OCI-LY7 (cell line): ENCODE measurements at regions not wholly inside any gene's neighbourhood (a gene's known extent, or its start where the extent isn't known, plus 50 kb on each side); places are given as distances from the start of the nearest gene placed in this dataset.

Experiments used
- EZH2phosphoT487 ChIP-seq: fragments of 200-600 bp; sonication (generic); IDR thresholded peaks from 2 replicates; pipeline ENCODE4 v1.6.1; 2018; ENCODE audit warnings: low read depth, borderline replicate concordance, mild to moderate bottlenecking, mixed run types, antibody characterized with exemption, low read length, moderate library complexity, mixed read lengths
- TF ChIP-seq, protein P1 (sequence below): fragments of 200-600 bp; sonication (generic); conservative IDR thresholded peaks from 2 replicates; pipeline ENCODE4 v1.5.1; 2014; ENCODE audit warnings: mild to moderate bottlenecking, antibody characterized with exemption, low read length, moderate library complexity, mixed read lengths

DNA sequence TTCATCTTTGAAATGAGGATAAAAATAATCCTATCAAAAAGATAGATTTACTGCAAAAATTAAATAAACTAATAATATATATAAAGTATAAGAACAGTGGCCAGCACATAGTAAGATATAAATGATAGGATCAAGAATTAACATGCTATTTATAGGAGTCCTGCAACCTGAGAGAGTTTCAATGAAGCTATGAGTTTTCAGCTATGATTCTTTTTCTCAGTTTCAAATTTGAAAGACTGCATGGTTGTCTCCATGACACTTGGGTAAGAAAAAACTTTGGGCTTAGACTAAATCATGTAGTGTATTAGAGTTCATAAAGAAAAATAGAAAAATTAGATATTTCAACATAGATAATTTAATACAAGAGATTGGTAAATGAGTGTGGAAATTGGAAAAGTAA is 817.8 kb upstream of the KIF2B start:
- TF ChIP-seq, protein P1, sequence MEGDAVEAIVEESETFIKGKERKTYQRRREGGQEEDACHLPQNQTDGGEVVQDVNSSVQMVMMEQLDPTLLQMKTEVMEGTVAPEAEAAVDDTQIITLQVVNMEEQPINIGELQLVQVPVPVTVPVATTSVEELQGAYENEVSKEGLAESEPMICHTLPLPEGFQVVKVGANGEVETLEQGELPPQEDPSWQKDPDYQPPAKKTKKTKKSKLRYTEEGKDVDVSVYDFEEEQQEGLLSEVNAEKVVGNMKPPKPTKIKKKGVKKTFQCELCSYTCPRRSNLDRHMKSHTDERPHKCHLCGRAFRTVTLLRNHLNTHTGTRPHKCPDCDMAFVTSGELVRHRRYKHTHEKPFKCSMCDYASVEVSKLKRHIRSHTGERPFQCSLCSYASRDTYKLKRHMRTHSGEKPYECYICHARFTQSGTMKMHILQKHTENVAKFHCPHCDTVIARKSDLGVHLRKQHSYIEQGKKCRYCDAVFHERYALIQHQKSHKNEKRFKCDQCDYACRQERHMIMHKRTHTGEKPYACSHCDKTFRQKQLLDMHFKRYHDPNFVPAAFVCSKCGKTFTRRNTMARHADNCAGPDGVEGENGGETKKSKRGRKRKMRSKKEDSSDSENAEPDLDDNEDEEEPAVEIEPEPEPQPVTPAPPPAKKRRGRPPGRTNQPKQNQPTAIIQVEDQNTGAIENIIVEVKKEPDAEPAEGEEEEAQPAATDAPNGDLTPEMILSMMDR = no peak
- no peak for TF ChIP-seq EZH2phosphoT487
